ENCODE measurements at regions not wholly inside any gene's neighbourhood (a gene's known extent, or its start where the extent isn't known, plus 50 kb on each side); places are given as distances from the start of the nearest gene placed in this dataset.

DNA sequence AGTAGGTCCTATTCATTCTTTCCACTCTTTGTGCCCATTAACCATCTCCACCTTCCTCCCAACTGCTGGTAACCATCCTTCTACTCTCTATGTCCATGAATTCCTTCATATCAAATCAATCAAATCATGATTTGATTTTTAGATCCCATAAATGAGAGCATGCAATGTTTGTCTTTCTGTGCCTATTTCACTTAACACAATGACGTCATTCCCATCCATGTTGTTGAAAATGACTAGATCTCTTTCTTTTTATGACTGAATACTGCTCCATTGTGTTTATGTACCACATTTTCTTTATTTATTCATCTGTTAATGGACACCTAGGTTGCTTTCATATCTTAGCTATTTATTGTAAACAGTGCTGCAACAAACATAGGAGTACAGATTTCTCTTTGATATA, 827.3 kb upstream of the NRXN1 start:
- no peak overlapping the region for H3K4me3 ChIP-seq (ENCODE audit: low read depth, low read length)
- DNase-seq (ENCODE audit: low read depth) = no peak
- TF ChIP-seq, protein P1, sequence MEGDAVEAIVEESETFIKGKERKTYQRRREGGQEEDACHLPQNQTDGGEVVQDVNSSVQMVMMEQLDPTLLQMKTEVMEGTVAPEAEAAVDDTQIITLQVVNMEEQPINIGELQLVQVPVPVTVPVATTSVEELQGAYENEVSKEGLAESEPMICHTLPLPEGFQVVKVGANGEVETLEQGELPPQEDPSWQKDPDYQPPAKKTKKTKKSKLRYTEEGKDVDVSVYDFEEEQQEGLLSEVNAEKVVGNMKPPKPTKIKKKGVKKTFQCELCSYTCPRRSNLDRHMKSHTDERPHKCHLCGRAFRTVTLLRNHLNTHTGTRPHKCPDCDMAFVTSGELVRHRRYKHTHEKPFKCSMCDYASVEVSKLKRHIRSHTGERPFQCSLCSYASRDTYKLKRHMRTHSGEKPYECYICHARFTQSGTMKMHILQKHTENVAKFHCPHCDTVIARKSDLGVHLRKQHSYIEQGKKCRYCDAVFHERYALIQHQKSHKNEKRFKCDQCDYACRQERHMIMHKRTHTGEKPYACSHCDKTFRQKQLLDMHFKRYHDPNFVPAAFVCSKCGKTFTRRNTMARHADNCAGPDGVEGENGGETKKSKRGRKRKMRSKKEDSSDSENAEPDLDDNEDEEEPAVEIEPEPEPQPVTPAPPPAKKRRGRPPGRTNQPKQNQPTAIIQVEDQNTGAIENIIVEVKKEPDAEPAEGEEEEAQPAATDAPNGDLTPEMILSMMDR (IDR thresholded peaks at IDR 0.05; ENCODE audit: control insufficient read depth, extremely low read depth, insufficient read depth) = no peak

DNA sequence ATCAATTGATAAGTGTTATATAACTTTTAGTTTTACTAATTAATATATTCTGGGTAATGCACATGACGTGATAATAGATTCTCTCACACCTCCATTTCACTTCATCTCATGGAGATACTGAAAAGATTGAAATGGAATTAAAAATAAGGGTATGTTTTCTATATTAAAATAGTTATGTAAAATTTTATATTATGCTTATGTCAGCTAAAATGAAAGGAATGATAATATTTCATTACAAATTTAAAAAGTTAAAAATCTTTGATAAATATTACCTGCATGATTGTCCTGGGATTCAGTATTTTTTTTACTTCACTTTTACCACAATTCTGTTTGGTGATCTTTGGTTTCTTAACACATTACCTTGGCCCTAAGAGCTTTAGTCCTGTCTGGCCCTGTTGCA, 823.8 kb upstream of the NRXN1 start:
- TF ChIP-seq, protein P1 (IDR thresholded peaks at IDR 0.05; ENCODE audit: control insufficient read depth, extremely low read depth, insufficient read depth) = no peak
- no peak for DNase-seq (ENCODE audit: low read depth)
- H3K4me3 ChIP-seq (ENCODE audit: low read depth, low read length) = no peak overlapping the region

DNA sequence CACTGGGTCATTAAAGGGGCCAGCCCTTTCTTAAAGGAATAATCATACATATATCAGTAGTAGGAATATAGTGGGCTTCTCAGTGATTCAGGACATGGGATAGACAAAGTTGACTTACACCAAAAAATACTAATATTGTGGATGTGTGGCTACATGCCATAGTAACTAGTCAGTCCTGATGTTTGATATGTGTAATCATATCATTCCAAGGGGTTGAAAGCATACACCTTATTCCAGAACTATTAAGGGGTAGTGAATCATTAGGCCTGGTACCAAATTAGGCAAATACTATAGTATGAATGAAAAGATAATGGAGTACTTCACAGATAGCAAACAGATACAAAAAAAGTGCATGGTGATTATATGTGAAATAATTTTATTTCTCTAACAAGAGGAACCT, 814.9 kb upstream of the NRXN1 start:
- DNase-seq (ENCODE audit: low read depth) = no peak
- TF ChIP-seq, protein P1 (IDR thresholded peaks at IDR 0.05; ENCODE audit: control insufficient read depth, extremely low read depth, insufficient read depth) = no peak
- H3K4me3 ChIP-seq (ENCODE audit: low read depth, low read length) = no peak overlapping the region

DNA sequence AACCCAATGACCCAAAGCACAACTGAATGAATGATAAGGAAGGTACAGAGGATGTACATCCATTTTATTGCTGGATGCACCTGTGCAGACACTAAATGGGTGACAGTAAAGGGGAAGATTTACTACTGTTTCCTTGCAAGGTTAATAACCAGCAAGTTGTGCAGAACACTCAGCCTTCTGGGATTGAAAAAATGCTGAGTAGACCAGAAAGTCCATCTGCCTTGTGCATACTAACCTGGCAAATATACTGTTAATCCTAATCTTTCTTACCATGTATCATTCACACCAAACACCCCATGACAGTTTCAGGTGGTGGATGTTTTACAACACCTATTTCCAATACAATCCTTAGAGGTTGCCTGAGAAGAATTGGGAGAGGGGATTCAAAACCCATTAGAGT, 814.1 kb upstream of the NRXN1 start:
- no peak overlapping the region for H3K4me3 ChIP-seq (ENCODE audit: low read depth, low read length)
- DNase-seq (ENCODE audit: low read depth) = no peak
- TF ChIP-seq, protein P1 (IDR thresholded peaks at IDR 0.05; ENCODE audit: control insufficient read depth, extremely low read depth, insufficient read depth) = no peak

DNA sequence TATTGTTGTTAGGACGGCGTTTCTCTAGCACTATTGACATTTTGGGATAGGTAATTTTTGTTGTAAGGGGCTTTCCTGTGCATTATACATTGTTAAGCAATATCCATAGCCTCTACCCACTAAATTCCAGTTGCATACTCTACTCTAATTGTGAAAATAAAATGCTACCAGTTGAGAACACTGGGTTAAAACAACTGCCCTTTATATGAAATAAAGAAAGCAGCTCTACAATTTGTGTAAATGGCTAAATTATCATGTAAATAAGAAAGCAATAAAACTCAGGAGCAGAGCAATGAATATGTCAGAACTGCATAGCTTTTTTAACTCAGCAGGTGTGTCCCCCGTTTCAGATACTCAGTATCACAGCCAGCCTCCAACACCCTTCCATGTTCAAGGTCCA, 812.7 kb upstream of the NRXN1 start:
- TF ChIP-seq, protein P1 (IDR thresholded peaks at IDR 0.05; ENCODE audit: control insufficient read depth, extremely low read depth, insufficient read depth) = no peak
- DNase-seq (ENCODE audit: low read depth) = no peak
- H3K4me3 ChIP-seq (ENCODE audit: low read depth, low read length) = no peak overlapping the region

DNA sequence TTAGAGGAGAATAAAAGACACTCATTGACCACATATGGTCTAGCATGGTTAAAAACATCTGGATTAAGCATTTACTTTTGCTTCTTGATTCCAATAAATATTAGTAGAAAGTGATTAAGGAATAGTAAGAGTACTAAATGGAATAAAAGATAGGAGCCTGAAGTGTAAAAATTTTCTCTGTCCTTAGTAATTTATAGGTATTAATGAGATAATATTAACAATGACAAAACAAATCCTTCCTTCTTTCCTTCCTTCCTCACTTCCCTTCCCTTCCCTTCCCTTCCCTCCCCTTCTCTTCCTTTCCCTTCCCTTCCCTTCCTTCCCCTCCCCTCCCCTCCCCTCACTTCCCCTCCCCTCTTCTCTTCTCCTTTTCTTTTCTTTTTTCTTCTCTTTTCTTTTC, 797.5 kb upstream of the NRXN1 start:
- no peak overlapping the region for H3K4me3 ChIP-seq (ENCODE audit: low read depth, low read length)
- TF ChIP-seq, protein P1 (IDR thresholded peaks at IDR 0.05; ENCODE audit: control insufficient read depth, extremely low read depth, insufficient read depth) = no peak
- no peak for DNase-seq (ENCODE audit: low read depth)

DNA sequence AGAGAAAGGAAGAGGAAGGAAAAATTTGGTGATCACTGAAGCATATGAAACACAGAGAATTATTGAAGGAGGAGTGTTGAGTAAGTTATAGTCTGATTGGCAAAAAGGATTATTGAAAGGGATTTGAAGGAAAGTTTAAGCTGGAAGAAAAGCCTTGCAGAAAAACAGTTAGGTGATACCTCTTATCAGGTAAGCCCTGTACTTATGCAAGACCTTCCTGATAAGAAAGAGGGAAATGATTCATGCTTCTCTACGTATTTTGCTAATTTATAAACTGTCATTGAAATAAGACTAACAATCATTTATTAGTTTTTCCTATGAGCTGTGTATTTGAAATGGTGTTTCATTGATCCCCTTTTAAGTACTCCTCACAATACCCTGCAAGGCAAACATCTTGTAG, 793.9 kb upstream of the NRXN1 start:
- H3K4me3 ChIP-seq (ENCODE audit: low read depth, low read length) = no peak overlapping the region
- TF ChIP-seq, protein P1 (IDR thresholded peaks at IDR 0.05; ENCODE audit: control insufficient read depth, extremely low read depth, insufficient read depth) = no peak
- no peak for DNase-seq (ENCODE audit: low read depth)

Data from LNCaP clone FGC (cell line).